OCI-LY1 (cell line): ENCODE measurements at regions not wholly inside any gene's neighbourhood (a gene's known extent, or its start where the extent isn't known, plus 50 kb on each side); places are given as distances from the start of the nearest gene placed in this dataset.
"Not testable (repeated sequence)": the region's sequence is repeated elsewhere in the genome, so short reads cannot be mapped to it uniquely, and the experiment has no call there.

Experiments used
- H2AFZ ChIP-seq: fragments of 200-600 bp; sonication (generic), shearing (Covaris generic); 2 replicates; pipeline ENCODE4 v1.6.0; 2014; ENCODE audit warnings: antibody characterized with exemption, mild to moderate bottlenecking, low read length
- H3F3A ChIP-seq: fragments of 200-600 bp; sonication (generic), shearing (Covaris generic); 2 replicates; pipeline ENCODE4 v1.6.0; 2014; ENCODE audit warnings: mild to moderate bottlenecking, antibody characterized with exemption, low read length, moderate library complexity; ENCODE audit not compliant: insufficient read depth
- H3K27ac ChIP-seq: fragments of 200-600 bp; sonication (generic); 2 replicates; pipeline ENCODE4 v1.5.1; 2014; ENCODE audit warnings: low read length, mixed run types, mild to moderate bottlenecking, low read depth; ENCODE audit not compliant: poor library complexity, severe bottlenecking
- H3K27me3 ChIP-seq: fragments of 200-600 bp; sonication (generic); 2 replicates; pipeline ENCODE4 v1.6.0; 2014; ENCODE audit warnings: antibody characterized with exemption, mild to moderate bottlenecking, low read length, moderate library complexity; ENCODE audit not compliant: insufficient read depth
- H3K36me3 ChIP-seq: fragments of 200-600 bp; sonication (generic); 2 replicates; pipeline ENCODE4 v1.6.1; 2014; ENCODE audit warnings: mild to moderate bottlenecking, antibody characterized with exemption, low read length, moderate library complexity, mixed read lengths; ENCODE audit not compliant: insufficient read depth
- H3K4me1 ChIP-seq: fragments of 200-600 bp; sonication (generic); 2 replicates; pipeline ENCODE4 v1.5.1; 2014; ENCODE audit warnings: mild to moderate bottlenecking, low read length, moderate library complexity; ENCODE audit not compliant: insufficient read depth, severe bottlenecking
- H3K4me2 ChIP-seq: fragments of 200-600 bp; sonication (generic), shearing (Covaris generic); 2 replicates; pipeline ENCODE4 v1.6.1; 2014; ENCODE audit warnings: low read length
- H3K4me3 ChIP-seq: fragments of 200-600 bp; sonication (generic); 2 replicates; pipeline ENCODE4 v1.5.1; 2014; ENCODE audit warnings: low read length, low read depth, mild to moderate bottlenecking, mixed read lengths; ENCODE audit not compliant: poor library complexity, severe bottlenecking
- H3K79me2 ChIP-seq: fragments of 200-600 bp; shearing (Covaris generic); 2 replicates; pipeline ENCODE4 v1.6.1; 2016; ENCODE audit warnings: mixed run types, low read length, mixed read lengths; ENCODE audit not compliant: insufficient read depth
- H3K9ac ChIP-seq: fragments of 200-600 bp; sonication (generic), shearing (Covaris generic); 2 replicates; pipeline ENCODE4 v1.6.1; 2014; ENCODE audit warnings: mild to moderate bottlenecking, low read length, mixed read lengths
- H3K9me2 ChIP-seq: fragments of 200-600 bp; sonication (generic), shearing (Covaris generic); 2 replicates; pipeline ENCODE4 v1.6.1; 2014; ENCODE audit warnings: low read depth, mild to moderate bottlenecking, low read length, mixed read lengths
- H3K9me3 ChIP-seq: fragments of 200-600 bp; shearing (Covaris generic); 2 replicates; pipeline ENCODE4 v1.6.1; 2014; ENCODE audit warnings: low read length, mixed read lengths
- H4K20me1 ChIP-seq: fragments of 200-600 bp; sonication (generic), shearing (Covaris generic); 2 replicates; pipeline ENCODE4 v1.6.0; 2016; ENCODE audit warnings: mild to moderate bottlenecking, low read length; ENCODE audit not compliant: insufficient read depth
- EZH2 ChIP-seq: fragments of 200-600 bp; sonication (generic), shearing (Covaris generic); IDR thresholded peaks from 2 replicates; pipeline ENCODE4 v1.8.0; 2017; ENCODE audit warnings: borderline replicate concordance, mixed run types, mild to moderate bottlenecking, antibody characterized with exemption, low read length, moderate library complexity, mixed read lengths
- TF ChIP-seq, protein P1 (sequence below): fragments of 200-600 bp; sonication (generic), shearing (Covaris generic); IDR thresholded peaks from 2 replicates; pipeline ENCODE4 v1.5.1; 2017; ENCODE audit warnings: mild to moderate bottlenecking, antibody characterized with exemption, low read length, moderate library complexity, mixed read lengths

DNA sequence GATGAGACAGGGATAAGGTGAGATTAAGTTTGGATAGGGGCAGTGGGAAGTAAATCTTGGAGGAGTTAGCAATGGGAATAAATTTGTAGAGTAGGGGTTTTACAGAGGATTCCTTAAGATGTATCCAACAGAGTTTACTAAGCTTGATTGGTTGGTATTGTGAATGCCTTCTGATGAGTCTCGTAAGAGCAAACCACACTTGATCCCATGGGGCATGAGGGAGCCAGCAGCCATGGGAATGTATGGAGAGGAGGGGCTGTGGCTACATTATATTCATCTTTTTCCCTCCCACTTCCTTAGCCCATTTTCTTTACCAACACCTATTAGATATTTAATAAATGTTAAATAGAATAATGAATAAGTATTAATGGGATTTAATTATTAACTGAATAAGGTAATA is 126.6 kb upstream of the NDST3 start:
- TF ChIP-seq, protein P1, sequence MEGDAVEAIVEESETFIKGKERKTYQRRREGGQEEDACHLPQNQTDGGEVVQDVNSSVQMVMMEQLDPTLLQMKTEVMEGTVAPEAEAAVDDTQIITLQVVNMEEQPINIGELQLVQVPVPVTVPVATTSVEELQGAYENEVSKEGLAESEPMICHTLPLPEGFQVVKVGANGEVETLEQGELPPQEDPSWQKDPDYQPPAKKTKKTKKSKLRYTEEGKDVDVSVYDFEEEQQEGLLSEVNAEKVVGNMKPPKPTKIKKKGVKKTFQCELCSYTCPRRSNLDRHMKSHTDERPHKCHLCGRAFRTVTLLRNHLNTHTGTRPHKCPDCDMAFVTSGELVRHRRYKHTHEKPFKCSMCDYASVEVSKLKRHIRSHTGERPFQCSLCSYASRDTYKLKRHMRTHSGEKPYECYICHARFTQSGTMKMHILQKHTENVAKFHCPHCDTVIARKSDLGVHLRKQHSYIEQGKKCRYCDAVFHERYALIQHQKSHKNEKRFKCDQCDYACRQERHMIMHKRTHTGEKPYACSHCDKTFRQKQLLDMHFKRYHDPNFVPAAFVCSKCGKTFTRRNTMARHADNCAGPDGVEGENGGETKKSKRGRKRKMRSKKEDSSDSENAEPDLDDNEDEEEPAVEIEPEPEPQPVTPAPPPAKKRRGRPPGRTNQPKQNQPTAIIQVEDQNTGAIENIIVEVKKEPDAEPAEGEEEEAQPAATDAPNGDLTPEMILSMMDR = no peak
- TF ChIP-seq EZH2 = no peak
- no peaks in the 10 kb centered on the region for H3F3A ChIP-seq
- no peaks in the 10 kb centered on the region for H3K9me3 ChIP-seq
- H3K36me3 ChIP-seq = no peaks in the 10 kb centered on the region
- H2AFZ ChIP-seq = no peak overlapping the region
- no peak overlapping the region for H3K4me2 ChIP-seq
- H3K9ac ChIP-seq = no peak overlapping the region
- no peaks in the 10 kb centered on the region for H4K20me1 ChIP-seq
- no peaks in the 10 kb centered on the region for H3K9me2 ChIP-seq
- no peaks in the 10 kb centered on the region for H3K27me3 ChIP-seq
- H3K79me2 ChIP-seq = no peaks in the 10 kb centered on the region
- H3K27ac ChIP-seq = no peak overlapping the region
- H3K4me3 ChIP-seq = no peak overlapping the region
- H3K4me1 ChIP-seq = no peaks in the 10 kb centered on the region

DNA sequence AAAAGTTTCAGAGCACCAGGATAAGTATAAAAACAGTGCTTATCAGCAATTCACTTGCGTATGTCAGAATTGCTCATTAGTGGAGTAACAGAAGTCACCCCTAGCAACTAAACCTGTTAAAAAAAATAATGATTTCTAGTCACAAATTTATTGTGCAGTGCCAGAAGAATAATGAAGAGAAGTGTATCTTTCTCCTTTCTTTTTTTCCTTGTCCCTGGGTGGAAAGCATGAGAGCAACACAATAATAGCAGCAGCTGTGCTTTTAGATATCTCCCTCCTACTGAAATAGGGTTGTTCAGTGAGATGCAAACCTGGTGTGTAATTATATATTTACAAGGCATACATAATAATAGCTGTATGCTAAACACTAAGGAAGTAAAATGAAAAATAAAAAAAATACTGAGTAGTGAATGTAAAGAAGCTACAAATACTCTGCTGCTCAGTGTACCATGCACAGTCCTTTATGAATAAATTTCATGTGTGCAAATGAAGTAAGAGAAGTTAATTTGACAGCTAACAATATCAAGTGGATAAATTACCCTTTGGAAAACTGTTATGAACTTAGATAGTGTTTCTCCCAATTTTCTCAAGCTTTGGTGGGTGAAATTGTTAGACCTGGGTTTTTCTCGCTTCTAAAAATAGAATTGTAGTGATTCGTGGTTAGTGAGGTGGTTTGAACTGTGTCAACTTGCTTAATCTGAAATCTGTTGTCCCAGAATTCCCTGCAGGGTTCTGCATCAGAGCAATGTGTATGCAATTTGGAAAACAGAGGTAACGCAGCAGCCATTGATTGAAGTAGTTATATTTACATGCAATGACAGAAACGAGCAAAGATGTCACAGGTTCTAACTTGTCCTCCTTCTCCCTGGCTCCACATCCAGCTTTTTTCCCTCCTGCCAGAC is 125.7 kb upstream of the NDST3 start:
- Histone ChIP-seq H3K36me3 (no peaks in the 10 kb centered on the region), H3K27ac (no peak overlapping the region), H3K9me2 (no peaks in the 10 kb centered on the region), H3K27me3 (no peaks in the 10 kb centered on the region), H3F3A (no peaks in the 10 kb centered on the region), H4K20me1 (no peaks in the 10 kb centered on the region), H3K4me1 (no peaks in the 10 kb centered on the region), H3K9me3 (no peaks in the 10 kb centered on the region), H3K79me2 (no peaks in the 10 kb centered on the region), H3K4me2 (no peak overlapping the region), H2AFZ (no peak overlapping the region), H3K9ac (no peak overlapping the region), H3K4me3 (no peak overlapping the region)
- TF ChIP-seq, protein P1 = no peak
- no peak for TF ChIP-seq EZH2

DNA sequence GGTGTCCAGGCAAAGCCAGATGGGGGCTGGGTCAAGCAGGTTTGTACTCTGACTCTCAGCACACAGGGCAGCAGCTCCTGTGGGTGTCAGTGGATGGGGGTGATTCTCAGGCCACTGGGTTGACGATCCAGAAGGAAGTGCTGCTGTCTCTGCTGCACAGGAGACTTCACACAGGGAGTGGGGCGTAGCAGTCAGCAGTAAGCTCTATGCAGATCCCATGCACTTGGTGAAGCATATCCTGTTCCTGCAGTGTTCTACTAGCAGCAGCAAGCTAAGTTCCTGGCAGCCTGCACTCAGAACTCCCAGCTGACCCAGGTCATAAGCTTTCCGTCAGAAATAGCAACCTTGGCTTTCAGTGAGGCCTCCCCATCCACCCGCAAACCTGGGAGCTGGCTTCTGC is 117.6 kb upstream of the NDST3 start:
- H3K27ac ChIP-seq = no peak overlapping the region
- H3F3A ChIP-seq = no peaks in the 10 kb centered on the region
- H3K4me3 ChIP-seq = no peak overlapping the region
- no peak overlapping the region for H3K9ac ChIP-seq
- no peaks in the 10 kb centered on the region for H3K9me3 ChIP-seq
- no peak overlapping the region for H2AFZ ChIP-seq
- H3K4me2 ChIP-seq = no peak overlapping the region
- H3K27me3 ChIP-seq = no peaks in the 10 kb centered on the region
- H3K9me2 ChIP-seq = no peaks in the 10 kb centered on the region
- no peaks in the 10 kb centered on the region for H4K20me1 ChIP-seq
- no peaks in the 10 kb centered on the region for H3K36me3 ChIP-seq
- H3K4me1 ChIP-seq = no peaks in the 10 kb centered on the region
- H3K79me2 ChIP-seq = no peaks in the 10 kb centered on the region
- TF ChIP-seq EZH2 = no peak
- TF ChIP-seq, protein P1 = no peak

DNA sequence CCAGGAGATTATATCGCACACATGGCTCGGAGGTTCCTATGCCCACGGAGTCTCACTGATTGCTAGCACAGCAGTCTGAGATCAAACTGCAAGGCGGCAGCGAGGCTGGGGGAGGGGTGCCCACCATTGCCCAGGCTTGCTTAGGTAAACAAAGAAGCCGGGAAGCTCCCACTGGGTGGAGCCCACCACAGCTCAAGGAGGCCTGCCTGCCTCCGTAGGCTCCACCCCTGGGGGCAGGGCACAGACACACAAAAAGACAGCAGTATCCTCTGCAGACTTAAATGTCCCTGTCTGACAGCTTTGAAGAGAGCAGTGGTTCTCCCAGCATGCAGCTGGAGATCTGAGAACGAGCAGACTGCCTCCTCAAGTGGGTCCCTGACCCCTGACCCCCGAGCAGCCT is 112.0 kb upstream of the NDST3 start:
- H3K9me3 ChIP-seq, H4K20me1 ChIP-seq, H3K4me3 ChIP-seq: not testable (repeated sequence)

DNA sequence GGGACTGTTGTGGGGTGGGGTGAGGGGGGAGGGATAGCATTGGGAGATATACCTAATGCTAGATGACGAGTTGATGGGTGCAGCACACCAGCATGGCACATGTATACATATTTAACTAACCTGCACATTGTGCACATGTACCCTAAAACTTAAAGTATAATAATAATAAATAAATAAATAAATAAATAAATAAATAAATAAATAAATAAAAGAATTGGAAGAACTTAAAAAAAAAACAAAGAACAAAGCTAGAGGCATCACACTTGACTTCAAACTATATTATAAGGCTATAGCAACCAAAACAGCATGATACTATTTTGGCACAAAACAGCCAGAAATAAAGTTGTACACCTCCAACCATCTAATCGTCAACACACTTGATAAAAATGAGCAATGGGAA is 106.5 kb upstream of the NDST3 start:
- not testable (repeated sequence) for H3K4me1 ChIP-seq, H2AFZ ChIP-seq, H3K4me3 ChIP-seq, H3K27ac ChIP-seq, H3K9me3 ChIP-seq, H3K4me2 ChIP-seq, H3F3A ChIP-seq, H3K36me3 ChIP-seq, H4K20me1 ChIP-seq, H3K79me2 ChIP-seq, H3K27me3 ChIP-seq, H3K9ac ChIP-seq, H3K9me2 ChIP-seq

More for the DNA sequence above, 112.0 kb upstream of the NDST3 start:
- H3K9me2 ChIP-seq, H3K4me2 ChIP-seq, H3K9ac ChIP-seq, H2AFZ ChIP-seq, H3K79me2 ChIP-seq, H3F3A ChIP-seq, H3K36me3 ChIP-seq, H3K4me1 ChIP-seq, H3K27me3 ChIP-seq, H3K27ac ChIP-seq: not testable (repeated sequence)
